K562 (cell line): ENCODE measurements at regions not wholly inside any gene's neighbourhood (a gene's known extent, or its start where the extent isn't known, plus 50 kb on each side); places are given as distances from the start of the nearest gene placed in this dataset.

ENCODE experiments used
- ATAC-seq: fragments of 200-7000 bp; cut with Tn5 transposase; 3 replicates; pipeline ENCODE4 v1.9.1; 2020; ENCODE audit warnings: moderate library complexity
- BruUV-seq: library from RNA; stranded (reverse); fragments of 400-500 nt; replicated peaks from 2 replicates; lab custom pipeline; 2021; lab: Mats Ljungman, UMichigan
- CTCF ChIA-PET: fragments of 300-600 bp; formaldehyde crosslinking; extraction: SDS; loops from one replicate; lab custom pipeline; 2021; ENCODE audit warnings: low intra/inter-chr PET ratio; lab: Yijun Ruan, JAX
- POLR2A ChIA-PET: fragments of 300-600, 350-650 bp; sonication (Branson Sonifier 250); formaldehyde crosslinking; extraction: SDS; loops from one replicate; lab custom pipeline; 2021; ENCODE audit warnings: antibody characterized with exemption, inconsistent platforms; lab: Yijun Ruan, JAX
- DNase-seq, 4 experiments: peaks; one replicate each; pipeline versions ENCODE4 v3.0.0 to v3.0.0-alpha.2; 2011 to 2018; ENCODE audit warnings: low spot score in 3 of 4, mixed read lengths in 3 of 4; ENCODE audit errors: extremely low read depth in 1 of 4
- FAIRE-seq: peaks from 2 replicates; lab custom pipeline; 2011; peaks lifted over from hg19 to GRCh38; lab: Jason Lieb, UNC
- H2AFZ ChIP-seq: 2 replicates; pipeline ENCODE4 v1.6.0; 2011; ENCODE audit warnings: low read depth, low read length, control low read depth, inconsistent platforms
- H3K27ac ChIP-seq: fragments of 200-600 bp; 3 replicates; pipeline ENCODE4 v1.8.0; 2011; ENCODE audit warnings: low read depth, mild to moderate bottlenecking, control low read depth, inconsistent platforms, low read length, moderate library complexity, mixed read lengths; ENCODE audit errors: extremely low read depth
- H3K27me3 ChIP-seq, 2 experiments: fragments of 300-600 bp in 1 of 2; 2 replicates in 1 of 2; 3 replicates in 1 of 2; pipeline versions ENCODE4 v1.6.0 to v1.8.0; 2011; ENCODE audit warnings: inconsistent platforms in 2 of 2, low read length in 2 of 2, mild to moderate bottlenecking in 1 of 2, mixed read lengths in 1 of 2, moderate library complexity in 1 of 2; ENCODE audit not compliant: control insufficient read depth in 2 of 2, insufficient read depth in 2 of 2
- H3K36me3 ChIP-seq: fragments of 300-600 bp; 3 replicates; pipeline ENCODE4 v1.8.0; 2011; ENCODE audit warnings: mild to moderate bottlenecking, low read length, inconsistent platforms; ENCODE audit not compliant: control insufficient read depth, insufficient read depth
- H3K4me1 ChIP-seq, 2 experiments: fragments of 200-600 bp in 1 of 2; replicated peaks in 1 of 2; 2 replicates in 1 of 2; 3 replicates in 1 of 2; pipeline versions ENCODE4 v1.5.1 to v1.8.0; 2011; ENCODE audit warnings: inconsistent platforms in 2 of 2, low read length in 2 of 2, mild to moderate bottlenecking in 1 of 2, mixed read lengths in 1 of 2, moderate library complexity in 1 of 2; ENCODE audit not compliant: control insufficient read depth in 2 of 2, insufficient read depth in 2 of 2
- H3K4me2 ChIP-seq: 2 replicates; pipeline ENCODE4 v1.6.1; 2011; ENCODE audit warnings: low read length, control low read depth, inconsistent platforms, mixed read lengths; ENCODE audit not compliant: insufficient read depth
- H3K4me3 ChIP-seq: fragments of 200-600 bp; sonication (generic), shearing (Covaris generic); 2 replicates; pipeline ENCODE4 v1.5.1; 2016; ENCODE audit warnings: control low read depth, inconsistent platforms
- H3K79me2 ChIP-seq: fragments of 200-600 bp; 3 replicates; pipeline ENCODE4 v1.8.0; 2011; ENCODE audit warnings: low read length, inconsistent platforms; ENCODE audit not compliant: control insufficient read depth, insufficient read depth
- H3K9ac ChIP-seq, 2 experiments: 2 replicates each; pipeline versions ENCODE4 v1.6.0 to v1.6.1; 2011; ENCODE audit warnings: low read depth in 2 of 2, low read length in 2 of 2, control low read depth in 1 of 2, inconsistent platforms in 1 of 2, mild to moderate bottlenecking in 1 of 2, mixed read lengths in 1 of 2; ENCODE audit not compliant: insufficient read depth in 1 of 2
- H3K9me1 ChIP-seq: one replicate; pipeline ENCODE4 v1.6.0; 2011; ENCODE audit warnings: inconsistent platforms, mild to moderate bottlenecking, low read length, moderate library complexity; ENCODE audit not compliant: control insufficient read depth, insufficient read depth
- H3K9me3 ChIP-seq: replicated peaks from 2 replicates; pipeline ENCODE4 v1.5.1; 2011; ENCODE audit warnings: low read depth, low read length, inconsistent platforms; ENCODE audit not compliant: control insufficient read depth, insufficient read depth
- H4K20me1 ChIP-seq: replicated peaks from 2 replicates; pipeline ENCODE4 v1.6.1; 2011; ENCODE audit warnings: low read length, inconsistent platforms, mixed read lengths; ENCODE audit not compliant: control insufficient read depth, insufficient read depth
- CBFA2T3 ChIP-seq: fragments of 450-650 bp; IDR thresholded peaks from 2 replicates; pipeline ENCODE4 v1.6.1; 2017
- CBX3 ChIP-seq, 2 experiments: IDR thresholded peaks; 1 replicate in 1 of 2; 2 replicates in 1 of 2; pipeline ENCODE4 v1.6.1; 2012; ENCODE audit warnings: inconsistent platforms in 2 of 2, low read length in 2 of 2, borderline replicate concordance in 1 of 2, control low read depth in 1 of 2
- CSDE1 ChIP-seq, 2 experiments: fragments of 450-650 bp; IDR thresholded peaks; 2 replicates each; pipeline ENCODE4 v1.6.1; 2016; ENCODE audit warnings: mild to moderate bottlenecking in 1 of 2
- EP300 ChIP-seq: IDR thresholded peaks from 2 replicates; pipeline ENCODE4 v1.6.1; 2012; ENCODE audit warnings: low read length, improper control_type of control experiment
- FOXJ2 ChIP-seq: fragments of 200-800 bp; sonication (Bioruptor generic); IDR thresholded peaks from 2 replicates; pipeline ENCODE4 v1.6.1; 2016; ENCODE audit warnings: missing genetic modification characterization, missing compliant biosample characterization
- HNRNPLL ChIP-seq: fragments of 200-400 bp; formaldehyde crosslinking; IDR thresholded peaks from 2 replicates; pipeline ENCODE4 v1.6.1; 2017; ENCODE audit warnings: low read length, low read depth, mild to moderate bottlenecking; ENCODE audit not compliant: poor library complexity, severe bottlenecking
- LEF1 ChIP-seq: fragments of 450-650 bp; IDR thresholded peaks from 2 replicates; pipeline ENCODE4 v1.6.1; 2016; ENCODE audit warnings: mild to moderate bottlenecking
- PHF20 ChIP-seq: fragments of 450-650 bp; IDR thresholded peaks from 2 replicates; pipeline ENCODE4 v1.6.1; 2018; ENCODE audit not compliant: partially characterized antibody
- RUNX1 ChIP-seq: sonication (generic); IDR thresholded peaks from 2 replicates; pipeline ENCODE4 v1.6.1; 2016; ENCODE audit warnings: antibody characterized with exemption, low read depth
- SETDB1 ChIP-seq: IDR thresholded peaks from one replicate; pipeline ENCODE4 v1.6.1; 2012; ENCODE audit warnings: low read length, control low read depth, inconsistent platforms
- TEAD2 ChIP-seq: fragments of 450-650 bp; IDR thresholded peaks from 2 replicates; pipeline ENCODE4 v1.6.1; 2016; ENCODE audit warnings: missing genetic modification characterization, control low read depth, missing compliant biosample characterization
- ZC3H11A ChIP-seq: IDR thresholded peaks from 2 replicates; pipeline ENCODE4 v1.6.1; 2012; ENCODE audit warnings: low read depth, low read length, improper control_type of control experiment
- ZFP1 ChIP-seq: fragments of 450-650 bp; formaldehyde crosslinking; IDR thresholded peaks from 2 replicates; pipeline ENCODE4 v1.4.0; 2020; ENCODE audit warnings: mild to moderate bottlenecking, mixed read lengths
- ZNF140 ChIP-seq: fragments of 250-450 bp; sonication (Bioruptor Pico); IDR thresholded peaks from 2 replicates; pipeline ENCODE4 v1.8.0; 2021; ENCODE audit warnings: moderate library complexity, mild to moderate bottlenecking, inconsistent platforms
- ZNF311 ChIP-seq: fragments of 250-450 bp; sonication (Bioruptor Pico); IDR thresholded peaks from 2 replicates; pipeline ENCODE4 v1.4.0; 2020; ENCODE audit warnings: mild to moderate bottlenecking, moderate library complexity
- ZNF766 ChIP-seq: fragments of 200-800 bp; sonication (Bioruptor generic); conservative IDR thresholded peaks from 2 replicates; pipeline ENCODE4 v1.6.1; 2016; ENCODE audit warnings: missing genetic modification characterization, missing compliant biosample characterization
- WGBS: fragments of 100-300 bp; shearing (Covaris generic); methylation state at CpG from one replicate; pipeline ENCODE4 v1.1.6; 2016; ENCODE audit warnings: low coverage, mixed read lengths; ENCODE audit not compliant: insufficient coverage; ENCODE audit errors: missing lambda C conversion rate; 5-methylcytosine and 5-hydroxymethylcytosine counted together
- in situ Hi-C: fragments of 300-500 bp; cut with MboI; formaldehyde crosslinking; loops from 4 replicates; pipeline ENCODE4 v1.15.0; 2018; ENCODE audit warnings: inconsistent platforms, mixed read lengths
- intact Hi-C: fragments of 100-400 bp; cut with micrococcal nuclease; formaldehyde crosslinking; loops from 2 replicates; pipeline ENCODE4 v1.14.2; 2022
- TF ChIP-seq, protein P1 (sequence below): fragments of 450-650 bp; formaldehyde crosslinking; IDR thresholded peaks from 2 replicates; pipeline ENCODE4 v1.4.0; 2022; ENCODE audit warnings: mild to moderate bottlenecking, moderate library complexity
- TF ChIP-seq, protein P2 (sequence below): sonication (generic); formaldehyde crosslinking; IDR thresholded peaks from 2 replicates; pipeline ENCODE4 v1.8.0; 2022; ENCODE audit warnings: mild to moderate bottlenecking, missing genetic modification reagents
- TF ChIP-seq, protein P3 (sequence below): sonication (generic); formaldehyde crosslinking; IDR thresholded peaks from 2 replicates; pipeline ENCODE4 v1.8.0; 2023; ENCODE audit warnings: mild to moderate bottlenecking, missing genetic modification reagents

DNA sequence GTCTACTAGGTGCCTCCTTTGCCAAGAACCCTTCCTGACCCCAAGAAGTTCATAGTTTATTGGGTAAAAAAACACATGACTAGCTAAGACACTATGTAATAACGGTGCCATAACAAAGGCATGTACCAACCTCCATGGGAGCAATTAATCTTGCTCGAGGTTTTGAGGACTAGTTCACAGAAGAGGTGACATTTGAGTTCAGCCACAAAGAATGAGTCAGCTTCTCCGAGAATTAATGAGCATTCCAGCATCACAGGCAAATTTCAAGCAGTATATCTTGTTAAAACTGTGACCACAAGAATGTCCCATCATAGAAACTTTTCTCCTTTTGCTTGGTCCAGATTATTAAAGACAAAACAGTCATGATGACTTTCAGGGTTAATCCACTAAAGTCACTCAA, 113.0 kb upstream of the RAP1B start:
- Histone ChIP-seq H3K27ac (no peak overlapping the region), H3K9me3 (no peaks in the 10 kb centered on the region), H3K27me3 (peaks cover 7 to 20% of the 10 kb centered on the region in 2 experiments; a peak in 3 of 5 replicates), H3K4me2 (no peak overlapping the region), H3K36me3 (no peaks in the 10 kb centered on the region), H3K79me2 (no peaks in the 10 kb centered on the region), H3K4me1 (peaks cover 0 to 8% of the 10 kb centered on the region in 2 experiments; a peak in 3 of 5 replicates), H3K9ac (no peak overlapping the region), H3K9me1 (no peaks in the 10 kb centered on the region), H3K4me3 (no peak overlapping the region), H4K20me1 (no peaks in the 10 kb centered on the region), H2AFZ (no peak overlapping the region)
- in situ Hi-C loops = no loop called here
- DNase-seq (peak in 2 of 4 experiments; percentile 33 to 75), FAIRE-seq (peak; percentile 85), ATAC-seq (peak; percentile 73)
- ChIA-PET CTCF (no interaction called here), POLR2A (interaction anchor here (0.6 to 1.2 kb wide), 3 partner anchors 9 to 115 kb away, joined by 3 to 4 read pairs (median 3); no protein-coding TSS in a partner anchor)
- WGBS = 6% methylated on average over 3 of the region's 3 CpGs
- no TSS peak for BruUV-seq
- intact Hi-C loops = loop anchor here (10.0 kb wide), 1 partner anchor 143 kb away; no protein-coding TSS in a partner anchor
- no peak for TF ChIP-seq FOXJ2
- 0 out of 2 replicates have a peak, but pooled peaks have one; percentile 16 for TF ChIP-seq LEF1
- no peak for TF ChIP-seq ZNF311 (CRISPR knock-in tag)
- peak; percentile 63 for TF ChIP-seq CBFA2T3
- TF ChIP-seq HNRNPLL = no peak
- 0 out of 2 replicates have a peak, but pooled peaks have one; percentile 47 for TF ChIP-seq TEAD2
- no peak for TF ChIP-seq PHF20
- no peak for TF ChIP-seq CBX3 (IDR thresholded peaks at IDR 0.05; ENCODE audit: borderline replicate concordance in 1 of 2, low read length in 2 of 2)
- no peak for TF ChIP-seq SETDB1
- TF ChIP-seq ZFP1 = no peak
- no peak for TF ChIP-seq ZNF140 (CRISPR knock-in tag)
- TF ChIP-seq, protein P1, sequence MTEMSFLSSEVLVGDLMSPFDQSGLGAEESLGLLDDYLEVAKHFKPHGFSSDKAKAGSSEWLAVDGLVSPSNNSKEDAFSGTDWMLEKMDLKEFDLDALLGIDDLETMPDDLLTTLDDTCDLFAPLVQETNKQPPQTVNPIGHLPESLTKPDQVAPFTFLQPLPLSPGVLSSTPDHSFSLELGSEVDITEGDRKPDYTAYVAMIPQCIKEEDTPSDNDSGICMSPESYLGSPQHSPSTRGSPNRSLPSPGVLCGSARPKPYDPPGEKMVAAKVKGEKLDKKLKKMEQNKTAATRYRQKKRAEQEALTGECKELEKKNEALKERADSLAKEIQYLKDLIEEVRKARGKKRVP (CRISPR knock-in tag) = no peak
- TF ChIP-seq RUNX1 = no peak
- TF ChIP-seq CSDE1 (IDR thresholded peaks at IDR 0.05) = no peak
- TF ChIP-seq EP300 = peak; percentile 50; the same call in 1 of the 2 replicates
- TF ChIP-seq ZC3H11A = no peak
- TF ChIP-seq, protein P2, sequence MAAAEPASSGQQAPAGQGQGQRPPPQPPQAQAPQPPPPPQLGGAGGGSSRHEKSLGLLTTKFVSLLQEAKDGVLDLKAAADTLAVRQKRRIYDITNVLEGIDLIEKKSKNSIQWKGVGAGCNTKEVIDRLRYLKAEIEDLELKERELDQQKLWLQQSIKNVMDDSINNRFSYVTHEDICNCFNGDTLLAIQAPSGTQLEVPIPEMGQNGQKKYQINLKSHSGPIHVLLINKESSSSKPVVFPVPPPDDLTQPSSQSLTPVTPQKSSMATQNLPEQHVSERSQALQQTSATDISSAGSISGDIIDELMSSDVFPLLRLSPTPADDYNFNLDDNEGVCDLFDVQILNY (CRISPR knock-in tag) = no peak
- TF ChIP-seq, protein P3, sequence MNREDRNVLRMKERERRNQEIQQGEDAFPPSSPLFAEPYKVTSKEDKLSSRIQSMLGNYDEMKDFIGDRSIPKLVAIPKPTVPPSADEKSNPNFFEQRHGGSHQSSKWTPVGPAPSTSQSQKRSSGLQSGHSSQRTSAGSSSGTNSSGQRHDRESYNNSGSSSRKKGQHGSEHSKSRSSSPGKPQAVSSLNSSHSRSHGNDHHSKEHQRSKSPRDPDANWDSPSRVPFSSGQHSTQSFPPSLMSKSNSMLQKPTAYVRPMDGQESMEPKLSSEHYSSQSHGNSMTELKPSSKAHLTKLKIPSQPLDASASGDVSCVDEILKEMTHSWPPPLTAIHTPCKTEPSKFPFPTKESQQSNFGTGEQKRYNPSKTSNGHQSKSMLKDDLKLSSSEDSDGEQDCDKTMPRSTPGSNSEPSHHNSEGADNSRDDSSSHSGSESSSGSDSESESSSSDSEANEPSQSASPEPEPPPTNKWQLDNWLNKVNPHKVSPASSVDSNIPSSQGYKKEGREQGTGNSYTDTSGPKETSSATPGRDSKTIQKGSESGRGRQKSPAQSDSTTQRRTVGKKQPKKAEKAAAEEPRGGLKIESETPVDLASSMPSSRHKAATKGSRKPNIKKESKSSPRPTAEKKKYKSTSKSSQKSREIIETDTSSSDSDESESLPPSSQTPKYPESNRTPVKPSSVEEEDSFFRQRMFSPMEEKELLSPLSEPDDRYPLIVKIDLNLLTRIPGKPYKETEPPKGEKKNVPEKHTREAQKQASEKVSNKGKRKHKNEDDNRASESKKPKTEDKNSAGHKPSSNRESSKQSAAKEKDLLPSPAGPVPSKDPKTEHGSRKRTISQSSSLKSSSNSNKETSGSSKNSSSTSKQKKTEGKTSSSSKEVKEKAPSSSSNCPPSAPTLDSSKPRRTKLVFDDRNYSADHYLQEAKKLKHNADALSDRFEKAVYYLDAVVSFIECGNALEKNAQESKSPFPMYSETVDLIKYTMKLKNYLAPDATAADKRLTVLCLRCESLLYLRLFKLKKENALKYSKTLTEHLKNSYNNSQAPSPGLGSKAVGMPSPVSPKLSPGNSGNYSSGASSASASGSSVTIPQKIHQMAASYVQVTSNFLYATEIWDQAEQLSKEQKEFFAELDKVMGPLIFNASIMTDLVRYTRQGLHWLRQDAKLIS (CRISPR knock-in tag) = no peak
- TF ChIP-seq ZNF766 (CRISPR knock-in tag) = no peak
